Pancreas (tissue), 10 donors: ENCODE measurements at regions not wholly inside any gene's neighbourhood (a gene's known extent, or its start where the extent isn't known, plus 50 kb on each side); places are given as distances from the start of the nearest gene placed in this dataset.
"Not testable (repeated sequence)": the region's sequence is repeated elsewhere in the genome, so short reads cannot be mapped to it uniquely, and the experiment has no call there.

Experiments used
- ATAC-seq, 4 donors: fragments of 200-7000 bp; cut with Tn5 transposase; one replicate each; pipeline versions ENCODE4 v1.8.0 to v1.9.1; 2020; ENCODE audit warnings: mild to moderate bottlenecking in 4 of 4, moderate library complexity in 4 of 4
- DNase-seq, 6 donors: peaks; one replicate each; pipeline ENCODE4 v3.0.0-alpha.2; 2020
- FAIRE-seq: peaks from 2 replicates; lab custom pipeline; 2012; peaks lifted over from hg19 to GRCh38; lab: Jason Lieb, UNC
- H3K27ac ChIP-seq, 4 donors: fragments of 200-600 bp; sonication (generic); 1 replicate in 3 of 4; 2 replicates in 1 of 4; pipeline versions ENCODE4 v1.5.0 to v1.8.0; 2020
- H3K27me3 ChIP-seq, 4 donors: fragments of 200-600 bp; one replicate each; pipeline ENCODE4 v1.8.0; 2021
- H3K36me3 ChIP-seq, 3 donors: fragments of 200-600 bp; sonication (generic) in 1 of 3; one replicate each; pipeline versions ENCODE4 v1.5.0 to v1.8.0; 2020 to 2021
- H3K4me1 ChIP-seq, 3 donors: fragments of 200-600 bp; one replicate each; pipeline ENCODE4 v1.8.0; 2021
- H3K4me3 ChIP-seq, 4 donors: fragments of 200-600 bp; sonication (generic) in 2 of 4; one replicate each; pipeline versions ENCODE4 v1.5.0 to v1.8.0; 2020 to 2021
- H3K9me3 ChIP-seq, 4 donors: fragments of 200-600 bp; one replicate each; pipeline ENCODE4 v1.8.0; 2021
- CTCF ChIP-seq, 4 donors: fragments of 200-600 bp; sonication (generic) in 3 of 4; IDR thresholded peaks; one replicate each; pipeline versions ENCODE4 v1.5.0 to v1.8.0; 2021; ENCODE audit warnings: antibody characterized with exemption in 4 of 4
- WGBS, 2 donors: extraction: QIAGEN DNeasy Blood & Tissue Kit; methylation state at CpG; one replicate each; pipeline ENCODE4 v1.1.7; 2013; 5-methylcytosine and 5-hydroxymethylcytosine counted together
- intact Hi-C, 3 donors: fragments of 100-400 bp; cut with DNase I; formaldehyde crosslinking; loops; one replicate each; pipeline versions ENCODE4 v1.11.1 to v1.14.2; 2022
- donor health status: healthy with polysubstance abuse.
- donor health status: DM: no; HTN: no; CAD: no; lungs with moderate emphysema.
- donor health status: DM: no; HTN: no; CAD: no.
- donor health status: control.
- donor health status: control.
- donor health status: Bipolar disorder and iron deficiency.
- donor health status: DM: yes; HTN: yes; CAD: no.
- donor health status: DM: no; HTN: no; CAD: no.
- donor health status: DM: no; HTN: no; CAD: no.
- donor health status: DM: yes; HTN: yes; CAD: no.

GRCh38 chr16:52742608-52743170 is 195.7 kb upstream of the TOX3 start:
- Histone ChIP-seq H3K27me3 (no peaks in the 10 kb centered on the region), H3K4me1 (no peaks in the 10 kb centered on the region), H3K9me3 (no peaks in the 10 kb centered on the region), H3K27ac (no peak overlapping the region), H3K4me3 (no peak overlapping the region), H3K36me3 (no peaks in the 10 kb centered on the region)
- intact Hi-C loops = no loop called here
- FAIRE-seq (no peak), DNase-seq (no peak), ATAC-seq (no peak)
- no peak for TF ChIP-seq CTCF (IDR thresholded peaks at IDR 0.05)
- 55 to 67% methylated on average over 4 of the region's 4 CpGs for WGBS, 2 donors

- ATAC-seq (no peak), FAIRE-seq (no peak), DNase-seq (no peak)
- TF ChIP-seq CTCF (IDR thresholded peaks at IDR 0.05) = no peak
- Histone ChIP-seq H3K27me3 (no peaks in the 10 kb centered on the region), H3K27ac (no peak overlapping the region), H3K4me3 (no peak overlapping the region), H3K4me1 (no peaks in the 10 kb centered on the region), H3K36me3 (no peaks in the 10 kb centered on the region), H3K9me3 (no peaks in the 10 kb centered on the region)
- WGBS, 2 donors = 91 to 93% methylated on average over 8 of the region's 8 CpGs
- intact Hi-C loops = no loop called here
Observed at GRCh38 chr16:52742052-52742451, 195.1 kb upstream of the TOX3 start.

- Histone ChIP-seq H3K4me1 (no peaks in the 10 kb centered on the region), H3K9me3 (no peaks in the 10 kb centered on the region), H3K36me3 (no peaks in the 10 kb centered on the region), H3K27me3 (no peaks in the 10 kb centered on the region), H3K27ac (no peak overlapping the region), H3K4me3 (no peak overlapping the region)
- no peak for TF ChIP-seq CTCF (IDR thresholded peaks at IDR 0.05)
- intact Hi-C loops = no loop called here
- ATAC-seq = no peak
- 64 to 69% methylated on average over 7 of the region's 7 CpGs for WGBS, 2 donors
- no peak for FAIRE-seq
- no peak for DNase-seq
Observed at GRCh38 chr16:52741351-52741750, 194.4 kb upstream of the TOX3 start.

- Histone ChIP-seq H3K4me3 (no peak overlapping the region), H3K4me1 (no peaks in the 10 kb centered on the region), H3K9me3 (no peaks in the 10 kb centered on the region), H3K27me3 (no peaks in the 10 kb centered on the region), H3K36me3 (no peaks in the 10 kb centered on the region), H3K27ac (no peak overlapping the region)
- intact Hi-C loops = no loop called here
- DNase-seq (no peak), ATAC-seq (no peak), FAIRE-seq (no peak)
- no peak for TF ChIP-seq CTCF (IDR thresholded peaks at IDR 0.05)
- 91 to 93% methylated on average over 4 of the region's 4 CpGs for WGBS, 2 donors
Observed at GRCh38 chr16:52740766-52741165, 193.8 kb upstream of the TOX3 start.

GRCh38 chr16:52740333-52740732 is 193.4 kb upstream of the TOX3 start:
- FAIRE-seq = no peak
- intact Hi-C loops = no loop called here

GRCh38 chr16:52738992-52739391 is 192.0 kb upstream of the TOX3 start:
- H3K36me3 ChIP-seq, H3K4me3 ChIP-seq, H3K9me3 ChIP-seq, H3K4me1 ChIP-seq, H3K27me3 ChIP-seq, FAIRE-seq, H3K27ac ChIP-seq, ATAC-seq, DNase-seq, intact Hi-C loops: not testable (repeated sequence)
- 85 to 98% methylated on average over 2 of the region's 2 CpGs for WGBS, 2 donors

More at GRCh38 chr16:52740333-52740732, 193.4 kb upstream of the TOX3 start:
- Histone ChIP-seq H3K4me1 (no peaks in the 10 kb centered on the region), H3K27me3 (no peaks in the 10 kb centered on the region), H3K36me3 (no peaks in the 10 kb centered on the region), H3K27ac (no peak overlapping the region), H3K9me3 (no peaks in the 10 kb centered on the region), H3K4me3 (no peak overlapping the region)
- no peak for TF ChIP-seq CTCF (IDR thresholded peaks at IDR 0.05)
- DNase-seq (no peak), ATAC-seq (no peak)
- WGBS, 2 donors = 69 to 88% methylated on average over 2 of the region's 2 CpGs
